ENCODE measurements at regions not wholly inside any gene's neighbourhood (a gene's known extent, or its start where the extent isn't known, plus 50 kb on each side); places are given as distances from the start of the nearest gene placed in this dataset.

DNA sequence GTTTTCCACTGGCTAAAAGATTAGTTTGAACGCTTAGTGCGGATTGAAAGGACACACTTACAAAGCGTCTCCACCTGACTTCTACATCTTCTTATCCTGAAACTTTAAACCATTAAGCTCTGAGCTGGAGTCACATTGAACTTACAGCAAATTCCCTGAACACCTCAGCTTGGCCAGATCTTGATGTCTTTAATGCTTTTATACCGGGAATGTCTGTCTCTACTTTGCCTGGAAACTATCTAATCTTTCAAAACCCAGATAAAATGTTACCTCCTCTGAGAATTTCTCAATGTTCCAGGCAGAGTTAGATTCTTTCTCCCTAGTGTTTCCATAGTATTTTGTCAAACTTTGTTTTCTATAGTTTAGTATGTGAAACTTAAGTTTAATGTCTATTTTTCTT, 179.9 kb downstream of the DTHD1 start:
- no peaks in the 10 kb centered on the region for H3K36me3 Mint-ChIP-seq
- peaks cover 0 to 3% of the 10 kb centered on the region in 2 donors for H3K4me1 Mint-ChIP-seq (ENCODE audit: low read depth in 2 of 2)
- H3K27me3 Mint-ChIP-seq, result peaks cover 9 to 23% of the 10 kb centered on the region in 2 donors
- no peak overlapping the region for H3K27ac Mint-ChIP-seq
- no peak overlapping the region for H3K4me3 Mint-ChIP-seq
- ATAC-seq, result no peak
- no peak for DNase-seq (ENCODE audit: low spot score)
- H3K9me3 Mint-ChIP-seq, result peaks cover 3% of the 10 kb centered on the region

DNA sequence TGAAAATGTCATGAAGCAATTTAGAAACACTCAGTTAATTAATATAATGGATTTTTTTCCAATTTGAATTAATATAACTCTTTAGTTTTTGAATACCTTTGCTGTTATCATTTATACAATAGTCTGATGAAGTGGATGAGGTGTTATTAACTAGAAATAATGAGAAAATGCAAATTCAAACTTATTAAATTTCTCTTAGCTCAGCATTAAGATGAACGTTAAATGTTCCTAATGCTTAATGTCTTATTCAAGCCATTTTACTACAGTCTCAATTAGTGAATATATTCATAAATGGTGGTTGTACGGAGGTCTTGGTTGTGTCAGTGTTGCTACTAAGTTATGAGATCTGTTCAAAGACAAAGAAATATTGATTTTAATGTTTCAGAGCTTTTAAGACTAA, 186.3 kb downstream of the DTHD1 start:
- no peaks in the 10 kb centered on the region for H3K36me3 Mint-ChIP-seq
- no peaks in the 10 kb centered on the region for H3K4me1 Mint-ChIP-seq (ENCODE audit: low read depth in 2 of 2)
- H3K27ac Mint-ChIP-seq, result no peak overlapping the region
- H3K4me3 Mint-ChIP-seq, result no peak overlapping the region
- ATAC-seq (no peak), DNase-seq (ENCODE audit: low spot score) (no peak)
- H3K9me3 Mint-ChIP-seq, result no peaks in the 10 kb centered on the region
- H3K27me3 Mint-ChIP-seq, result peaks cover 14 to 25% of the 10 kb centered on the region in 2 donors

DNA sequence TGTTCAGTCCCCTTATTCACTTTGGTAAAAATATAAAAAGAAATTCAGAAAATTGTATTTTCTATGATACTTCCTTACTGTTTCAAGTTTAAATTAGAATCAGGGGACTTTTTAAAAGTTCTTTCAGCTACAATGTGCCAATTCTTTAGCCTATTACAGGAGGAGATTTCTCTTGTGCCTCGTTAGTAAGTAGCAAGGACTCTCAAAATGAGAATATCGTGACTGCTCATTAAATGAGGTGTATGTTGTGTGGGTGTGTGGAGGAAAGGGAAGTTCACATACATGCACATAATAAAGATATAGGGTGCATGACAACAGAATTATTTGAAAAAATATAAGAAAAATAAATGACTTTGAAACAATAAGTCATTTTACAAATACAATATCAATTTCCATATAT, 190.5 kb downstream of the DTHD1 start:
- Mint-ChIP-seq H3K36me3 (no peaks in the 10 kb centered on the region), H3K27ac (no peak overlapping the region), H3K9me3 (no peaks in the 10 kb centered on the region), H3K4me1 (ENCODE audit: low read depth in 2 of 2) (no peaks in the 10 kb centered on the region), H3K4me3 (no peak overlapping the region), H3K27me3 (peaks cover 7 to 19% of the 10 kb centered on the region in 2 donors)
- no peak for ATAC-seq
- DNase-seq (ENCODE audit: low spot score), result no peak

DNA sequence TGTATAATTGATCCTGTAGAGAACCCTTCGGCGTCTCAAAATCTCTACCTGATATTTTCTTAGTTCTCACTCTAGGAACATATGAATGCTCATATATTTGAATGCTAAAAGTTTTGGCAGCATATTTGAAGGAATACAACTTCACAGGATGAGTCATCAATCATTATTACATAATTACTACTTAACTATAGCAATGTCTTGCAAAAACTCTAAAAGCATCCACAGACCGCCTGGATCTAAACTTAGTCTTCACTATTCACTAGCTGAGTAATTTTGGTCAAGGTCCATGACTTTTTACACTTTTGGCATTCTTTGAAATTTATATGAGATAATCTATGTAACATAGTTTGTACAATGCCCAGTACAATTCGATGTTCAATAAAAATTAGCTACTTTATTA, 194.7 kb downstream of the DTHD1 start:
- ATAC-seq (no peak), DNase-seq (ENCODE audit: low spot score) (no peak)
- no peak overlapping the region for H3K27ac Mint-ChIP-seq
- H3K4me3 Mint-ChIP-seq, result no peak overlapping the region
- H3K27me3 Mint-ChIP-seq, result peaks cover 10 to 42% of the 10 kb centered on the region in 2 donors
- H3K4me1 Mint-ChIP-seq (ENCODE audit: low read depth in 2 of 2), result no peaks in the 10 kb centered on the region
- H3K9me3 Mint-ChIP-seq, result no peaks in the 10 kb centered on the region
- no peaks in the 10 kb centered on the region for H3K36me3 Mint-ChIP-seq

DNA sequence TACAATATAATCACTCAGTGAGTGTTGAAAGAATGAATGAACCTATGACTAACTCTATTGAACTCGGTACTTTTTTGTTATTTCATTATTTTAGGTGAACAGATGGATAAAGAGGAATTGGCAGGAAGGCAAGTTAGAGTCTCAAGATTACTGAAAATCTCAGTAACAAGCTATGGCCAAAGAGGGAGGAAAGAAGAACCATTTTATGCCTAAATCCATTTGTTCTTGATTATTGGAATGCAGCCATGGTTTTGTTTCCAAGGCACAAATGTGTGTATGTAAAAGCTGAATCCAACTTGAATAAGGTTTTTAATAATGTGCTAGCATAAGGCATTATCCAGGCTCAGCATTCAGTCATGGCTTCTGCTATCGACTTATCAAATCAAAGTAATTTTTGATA, 196.4 kb downstream of the DTHD1 start:
- ATAC-seq (no peak), DNase-seq (ENCODE audit: low spot score) (no peak)
- H3K27ac Mint-ChIP-seq, result no peak overlapping the region
- H3K36me3 Mint-ChIP-seq, result no peaks in the 10 kb centered on the region
- H3K4me3 Mint-ChIP-seq, result no peak overlapping the region
- no peaks in the 10 kb centered on the region for H3K9me3 Mint-ChIP-seq
- no peaks in the 10 kb centered on the region for H3K4me1 Mint-ChIP-seq (ENCODE audit: low read depth in 2 of 2)
- peaks cover 10 to 50% of the 10 kb centered on the region in 2 donors for H3K27me3 Mint-ChIP-seq

DNA sequence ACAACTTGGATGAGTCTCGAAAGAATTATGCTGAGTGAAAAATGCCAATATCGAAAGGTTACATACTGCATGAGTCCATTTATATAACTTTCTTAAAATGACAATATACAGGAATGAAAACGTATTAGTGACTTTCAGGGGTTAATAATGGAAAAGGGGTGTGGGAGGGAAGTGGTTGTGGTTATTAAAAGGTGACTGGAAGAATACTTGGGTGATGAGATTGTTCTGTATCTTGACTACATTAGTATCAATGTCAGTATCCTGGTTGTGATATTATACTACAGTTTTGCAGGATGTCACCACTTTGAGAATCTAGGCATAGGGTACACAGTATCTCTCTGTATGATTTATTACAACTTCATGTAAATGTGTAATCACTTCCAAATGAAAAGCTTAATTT, 204.5 kb downstream of the DTHD1 start:
- DNase-seq (ENCODE audit: low spot score) (no peak), ATAC-seq (no peak)
- H3K9me3 Mint-ChIP-seq, result no peaks in the 10 kb centered on the region
- H3K4me1 Mint-ChIP-seq (ENCODE audit: low read depth in 2 of 2), result no peaks in the 10 kb centered on the region
- H3K27me3 Mint-ChIP-seq, result peaks cover 5 to 17% of the 10 kb centered on the region in 2 donors
- H3K27ac Mint-ChIP-seq, result no peak overlapping the region
- H3K36me3 Mint-ChIP-seq, result no peaks in the 10 kb centered on the region
- H3K4me3 Mint-ChIP-seq, result no peak overlapping the region

DNA sequence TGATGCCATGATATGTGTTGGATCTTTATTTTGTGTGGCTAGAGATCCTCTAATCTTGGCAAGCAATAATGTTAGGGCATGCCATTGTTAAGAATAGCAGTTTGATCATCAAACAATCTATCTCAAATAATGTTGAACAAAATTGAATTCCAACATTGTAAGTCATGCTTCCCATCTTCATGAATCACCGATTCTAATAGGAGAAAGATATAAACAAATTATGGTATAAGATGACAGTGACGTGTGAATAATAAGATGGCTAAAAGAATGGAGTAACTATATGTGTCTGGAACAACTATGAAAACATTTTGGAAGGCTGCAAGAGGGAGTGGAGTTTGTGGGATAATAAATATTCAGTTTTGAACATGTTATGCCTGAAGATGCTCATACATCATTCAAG, 208.4 kb downstream of the DTHD1 start:
- peaks cover 4% of the 10 kb centered on the region for H3K9me3 Mint-ChIP-seq
- H3K27me3 Mint-ChIP-seq, result peaks cover 2 to 6% of the 10 kb centered on the region in 2 donors
- DNase-seq (ENCODE audit: low spot score) (no peak), ATAC-seq (no peak)
- H3K27ac Mint-ChIP-seq, result no peak overlapping the region
- H3K36me3 Mint-ChIP-seq, result no peaks in the 10 kb centered on the region
- H3K4me1 Mint-ChIP-seq (ENCODE audit: low read depth in 2 of 2), result no peaks in the 10 kb centered on the region
- H3K4me3 Mint-ChIP-seq, result no peak overlapping the region

DNA sequence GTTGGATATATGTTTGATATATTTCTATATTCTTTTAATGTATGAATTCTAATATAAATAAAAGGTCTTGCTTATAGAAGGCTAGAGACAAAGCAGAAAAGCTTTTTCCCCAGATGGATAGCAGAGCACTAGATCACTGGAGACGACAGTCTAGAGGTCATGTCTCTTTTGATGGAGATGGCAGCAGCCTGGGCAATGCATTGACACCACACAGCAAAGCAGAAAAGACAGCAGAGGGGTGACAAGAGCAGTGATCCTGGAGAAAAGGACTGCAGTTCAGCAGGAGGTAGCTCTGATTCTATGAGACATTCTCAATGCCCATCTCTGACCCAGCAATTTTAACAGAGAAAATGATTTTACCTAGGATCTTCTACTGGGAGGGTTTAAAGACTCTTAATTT, 210.6 kb downstream of the DTHD1 start:
- Mint-ChIP-seq H3K4me3 (no peak overlapping the region), H3K36me3 (no peaks in the 10 kb centered on the region), H3K27me3 (peaks cover 6 to 7% of the 10 kb centered on the region in 2 donors), H3K27ac (no peak overlapping the region), H3K4me1 (ENCODE audit: low read depth in 2 of 2) (no peaks in the 10 kb centered on the region), H3K9me3 (peaks cover 6% of the 10 kb centered on the region)
- no peak for DNase-seq (ENCODE audit: low spot score)
- ATAC-seq, result no peak

DNA sequence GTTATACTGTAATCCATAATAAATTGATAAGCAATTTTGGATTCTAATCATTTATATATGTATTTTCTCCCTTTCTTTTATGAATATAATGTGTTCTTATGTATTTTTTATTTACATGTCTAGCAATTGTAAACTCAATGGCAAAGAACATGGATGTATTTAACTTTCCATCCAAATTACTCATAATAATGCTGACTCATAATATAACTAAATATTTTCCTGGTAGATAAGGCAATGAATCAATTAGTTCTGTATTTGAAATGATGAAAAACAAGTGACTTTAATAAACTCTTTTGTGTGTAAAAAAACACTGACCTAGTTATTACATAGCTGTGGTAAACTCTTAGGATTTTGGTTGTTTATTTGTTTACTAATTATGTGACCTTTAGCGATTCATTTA, 211.2 kb downstream of the DTHD1 start:
- H3K36me3 Mint-ChIP-seq, result no peaks in the 10 kb centered on the region
- no peaks in the 10 kb centered on the region for H3K4me1 Mint-ChIP-seq (ENCODE audit: low read depth in 2 of 2)
- peaks cover 6% of the 10 kb centered on the region for H3K9me3 Mint-ChIP-seq
- DNase-seq (ENCODE audit: low spot score), result no peak
- H3K4me3 Mint-ChIP-seq, result no peak overlapping the region
- no peak for ATAC-seq
- no peak overlapping the region for H3K27ac Mint-ChIP-seq
- peaks cover 3 to 7% of the 10 kb centered on the region in 2 donors for H3K27me3 Mint-ChIP-seq

DNA sequence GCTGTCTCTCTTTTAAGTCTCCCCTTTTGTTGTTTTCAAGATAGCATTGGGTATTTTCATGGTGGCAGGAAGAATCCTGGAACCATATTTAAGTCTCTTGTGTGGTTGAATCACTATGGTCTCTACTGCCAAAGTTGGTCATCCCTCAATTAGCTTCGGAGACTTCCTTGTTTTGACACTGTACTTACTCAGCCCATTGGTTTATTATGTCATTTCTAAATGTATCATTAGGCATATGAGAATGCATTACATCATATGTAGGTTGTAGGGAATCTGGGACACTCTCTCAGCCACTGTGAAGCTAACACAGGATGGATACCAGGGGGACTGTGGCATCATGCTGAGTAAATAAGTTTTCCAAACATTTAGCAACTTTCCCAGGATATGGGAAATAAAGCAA, 211.8 kb downstream of the DTHD1 start:
- ATAC-seq (no peak), DNase-seq (ENCODE audit: low spot score) (no peak)
- peaks cover 6% of the 10 kb centered on the region for H3K9me3 Mint-ChIP-seq
- no peaks in the 10 kb centered on the region for H3K36me3 Mint-ChIP-seq
- H3K27ac Mint-ChIP-seq, result no peak overlapping the region
- no peak overlapping the region for H3K4me3 Mint-ChIP-seq
- no peaks in the 10 kb centered on the region for H3K4me1 Mint-ChIP-seq (ENCODE audit: low read depth in 2 of 2)
- H3K27me3 Mint-ChIP-seq, result peaks cover 3 to 7% of the 10 kb centered on the region in 2 donors

DNA sequence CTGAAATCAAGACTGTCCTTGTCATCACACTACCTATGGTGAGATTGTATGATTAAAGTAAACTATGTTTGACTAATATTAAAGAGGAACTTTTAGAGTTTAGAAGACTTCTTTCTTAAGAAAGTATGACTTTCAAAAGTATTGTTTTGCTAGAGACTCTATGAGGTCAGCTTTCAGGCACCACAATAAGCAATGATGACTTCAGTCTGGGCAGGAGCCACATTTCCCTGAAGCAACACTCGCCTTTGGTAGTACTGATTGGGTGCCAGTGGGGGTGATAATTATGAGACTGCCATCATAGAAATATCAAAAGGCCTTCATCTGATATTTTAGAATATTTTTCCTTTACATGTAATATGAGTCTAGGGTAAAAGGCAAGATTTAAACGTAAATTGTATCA, 212.6 kb downstream of the DTHD1 start:
- H3K36me3 Mint-ChIP-seq, result no peaks in the 10 kb centered on the region
- ATAC-seq, result no peak

DNA sequence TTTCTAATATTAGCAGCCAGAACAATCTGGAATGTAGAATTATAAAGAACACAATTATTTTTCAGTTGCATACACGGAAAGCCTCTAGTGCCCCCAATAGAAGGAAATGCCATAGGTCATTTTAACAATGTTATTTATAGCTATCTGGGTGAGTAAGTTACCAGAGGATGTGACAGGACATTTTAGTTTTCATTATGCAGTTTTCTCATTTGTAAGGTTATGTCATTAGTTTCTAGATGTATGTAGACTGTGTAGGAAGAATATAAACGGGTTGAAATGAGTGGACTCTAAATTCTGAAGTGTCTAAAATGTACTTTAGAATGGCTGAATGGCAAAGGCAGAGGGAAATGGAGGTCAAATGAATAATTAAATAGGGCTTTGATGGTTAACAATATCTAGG, 213.3 kb downstream of the DTHD1 start:
- no peak overlapping the region for H3K4me3 Mint-ChIP-seq
- peaks cover 6% of the 10 kb centered on the region for H3K9me3 Mint-ChIP-seq
- no peak overlapping the region for H3K27ac Mint-ChIP-seq
- H3K36me3 Mint-ChIP-seq, result no peaks in the 10 kb centered on the region
- ATAC-seq (no peak), DNase-seq (ENCODE audit: low spot score) (no peak)
- H3K27me3 Mint-ChIP-seq, result peaks cover 3 to 7% of the 10 kb centered on the region in 2 donors
- no peaks in the 10 kb centered on the region for H3K4me1 Mint-ChIP-seq (ENCODE audit: low read depth in 2 of 2)

More for the DNA sequence above, 212.6 kb downstream of the DTHD1 start:
- Mint-ChIP-seq H3K4me1 (ENCODE audit: low read depth in 2 of 2) (no peaks in the 10 kb centered on the region), H3K9me3 (peaks cover 6% of the 10 kb centered on the region), H3K4me3 (no peak overlapping the region), H3K27ac (no peak overlapping the region), H3K27me3 (peaks cover 3 to 7% of the 10 kb centered on the region in 2 donors)
- DNase-seq (ENCODE audit: low spot score), result no peak

DNA sequence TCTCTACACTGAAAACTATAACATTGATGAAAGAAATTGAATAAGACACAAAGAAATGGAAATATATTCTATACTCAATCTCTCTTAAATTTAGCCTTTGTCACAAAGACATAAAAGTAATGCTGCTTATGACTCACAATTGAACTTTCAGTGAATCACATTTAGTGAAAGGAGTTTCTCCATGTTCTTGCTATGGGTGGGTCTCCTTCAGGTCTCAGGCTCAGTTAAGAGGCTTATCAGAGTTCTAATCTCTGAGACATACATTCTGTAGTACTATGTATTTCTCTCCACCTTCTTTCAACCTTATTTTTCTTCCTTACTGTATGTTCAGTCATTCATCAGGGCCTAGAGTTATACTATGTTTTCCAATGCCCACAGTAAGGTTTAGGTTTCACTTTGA, 220.9 kb downstream of the DTHD1 start:
- no peak overlapping the region for H3K4me3 Mint-ChIP-seq

DNA sequence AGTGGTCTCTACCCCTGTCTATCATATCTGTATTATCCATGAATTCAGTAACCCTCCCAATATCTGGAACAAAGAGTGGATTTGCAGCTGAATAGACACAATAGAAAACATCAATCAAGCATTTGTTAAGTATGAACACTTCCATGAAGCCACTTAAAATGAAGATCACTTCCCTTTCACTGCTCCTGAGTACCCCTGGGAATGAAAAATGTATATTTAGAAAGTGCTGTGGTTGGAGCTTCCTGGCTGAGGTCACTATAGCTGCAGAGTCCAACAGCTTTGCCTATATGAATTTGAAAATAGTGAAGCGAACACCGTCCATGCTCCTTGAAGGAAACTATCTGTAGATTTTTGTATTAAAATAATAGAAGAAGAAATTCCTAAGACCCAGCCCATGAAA, 227.0 kb downstream of the DTHD1 start:
- DNase-seq (ENCODE audit: low spot score), result no peak
- Mint-ChIP-seq H3K36me3 (no peaks in the 10 kb centered on the region), H3K27ac (no peak overlapping the region), H3K4me1 (ENCODE audit: low read depth in 2 of 2) (no peaks in the 10 kb centered on the region), H3K27me3 (peaks cover 0 to 3% of the 10 kb centered on the region in 2 donors), H3K4me3 (no peak overlapping the region), H3K9me3 (no peaks in the 10 kb centered on the region)
- ATAC-seq, result no peak

More for the DNA sequence above, 220.9 kb downstream of the DTHD1 start:
- no peaks in the 10 kb centered on the region for H3K9me3 Mint-ChIP-seq
- DNase-seq (ENCODE audit: low spot score), result no peak
- no peaks in the 10 kb centered on the region for H3K36me3 Mint-ChIP-seq
- no peak for ATAC-seq
- H3K27me3 Mint-ChIP-seq, result peaks cover under 1 to 6% of the 10 kb centered on the region in 2 donors
- H3K27ac Mint-ChIP-seq, result no peak overlapping the region
- H3K4me1 Mint-ChIP-seq (ENCODE audit: low read depth in 2 of 2), result no peaks in the 10 kb centered on the region

DNA sequence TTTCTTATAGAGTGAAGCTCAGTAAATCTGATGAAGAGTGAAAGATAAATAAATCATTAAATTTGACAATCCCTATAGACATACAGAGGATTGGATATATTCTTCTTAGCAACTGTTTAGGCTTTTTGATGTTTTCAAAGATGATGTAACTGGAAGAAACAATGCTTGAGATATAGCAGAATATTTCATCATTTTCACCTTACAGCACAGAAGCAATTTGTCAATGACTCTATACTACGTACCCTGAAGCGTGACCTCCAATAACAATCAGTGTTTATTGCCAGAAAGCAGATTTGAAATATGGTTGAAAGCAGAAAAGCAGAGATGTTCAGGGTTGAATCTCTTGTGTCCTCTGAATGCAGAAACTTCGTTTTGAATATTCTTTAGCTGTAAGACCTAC, 228.4 kb downstream of the DTHD1 start:
- no peaks in the 10 kb centered on the region for H3K9me3 Mint-ChIP-seq
- no peaks in the 10 kb centered on the region for H3K36me3 Mint-ChIP-seq
- ATAC-seq (no peak), DNase-seq (ENCODE audit: low spot score) (no peak)
- no peak overlapping the region for H3K27ac Mint-ChIP-seq
- H3K4me1 Mint-ChIP-seq (ENCODE audit: low read depth in 2 of 2), result no peaks in the 10 kb centered on the region
- H3K27me3 Mint-ChIP-seq, result peaks cover 3 to 4% of the 10 kb centered on the region in 2 donors
- no peak overlapping the region for H3K4me3 Mint-ChIP-seq

All from natural killer cell treated with Interleukin-12 subunit alpha and Interleukin-12 subunit beta and Interleukin-15 and Interleukin-18, amount 100 ng/mL, for 72 hours (primary cell).